MM.1S (cell line): ENCODE measurements at regions not wholly inside any gene's neighbourhood (a gene's known extent, or its start where the extent isn't known, plus 50 kb on each side); places are given as distances from the start of the nearest gene placed in this dataset.
A peak's percentile ranks its signal among the peaks of the same experiment; 100 is the strongest.
"Not testable (repeated sequence)": the region's sequence is repeated elsewhere in the genome, so short reads cannot be mapped to it uniquely, and the experiment has no call there.

Source experiments
- DNase-seq: peaks from one replicate; pipeline ENCODE4 v3.0.0-alpha.2; 2015
- H2AFZ ChIP-seq: fragments of 300-600 bp; sonication (generic); 2 replicates; pipeline ENCODE4 v1.6.0; 2016; ENCODE audit warnings: antibody characterized with exemption, low read length
- H3F3A ChIP-seq: fragments of 300-600 bp; sonication (generic); 2 replicates; pipeline ENCODE4 v1.6.1; 2016; ENCODE audit warnings: mild to moderate bottlenecking, antibody characterized with exemption, low read length, moderate library complexity, mixed read lengths; ENCODE audit not compliant: insufficient read depth
- H3K27ac ChIP-seq: fragments of 300-600 bp; sonication (generic); 2 replicates; pipeline ENCODE4 v1.5.1; 2016; ENCODE audit warnings: mild to moderate bottlenecking, low read length
- H3K27me3 ChIP-seq: fragments of 300-600 bp; sonication (generic); replicated peaks from 2 replicates; pipeline ENCODE4 v1.6.0; 2016; ENCODE audit warnings: low read length; ENCODE audit not compliant: insufficient read depth
- H3K36me3 ChIP-seq: fragments of 300-600 bp; sonication (generic); replicated peaks from 2 replicates; pipeline ENCODE4 v1.6.1; 2016; ENCODE audit warnings: mild to moderate bottlenecking, low read length, mixed read lengths; ENCODE audit not compliant: insufficient read depth
- H3K4me1 ChIP-seq: fragments of 300-600 bp; sonication (generic); 2 replicates; pipeline ENCODE4 v1.6.1; 2016; ENCODE audit warnings: low read length, mixed read lengths
- H3K4me2 ChIP-seq: fragments of 300-600 bp; sonication (generic); 2 replicates; pipeline ENCODE4 v1.6.0; 2016; ENCODE audit warnings: low read depth, low read length
- H3K4me3 ChIP-seq: fragments of 300-600 bp; sonication (generic); 2 replicates; pipeline ENCODE4 v1.5.1; 2016; ENCODE audit warnings: low read length, mixed read lengths
- H3K79me2 ChIP-seq: fragments of 300-600 bp; sonication (generic); 2 replicates; pipeline ENCODE4 v1.6.1; 2016; ENCODE audit warnings: mixed run types, low read length, mixed read lengths
- H3K9ac ChIP-seq: fragments of 300-600 bp; sonication (generic); 2 replicates; pipeline ENCODE4 v1.6.1; 2016; ENCODE audit warnings: low read length, mixed read lengths
- H3K9me2 ChIP-seq: fragments of 300-600 bp; sonication (generic); replicated peaks from 2 replicates; pipeline ENCODE4 v1.6.1; 2016; ENCODE audit warnings: mild to moderate bottlenecking, low read length, mixed read lengths; ENCODE audit not compliant: insufficient read depth
- H3K9me3 ChIP-seq: fragments of 300-600 bp; sonication (generic); replicated peaks from 2 replicates; pipeline ENCODE4 v1.6.1; 2016; ENCODE audit warnings: mild to moderate bottlenecking, low read length, mixed read lengths; ENCODE audit not compliant: insufficient read depth
- H4K20me1 ChIP-seq: fragments of 300-600 bp; sonication (generic); 2 replicates; pipeline ENCODE4 v1.6.1; 2016; ENCODE audit warnings: mild to moderate bottlenecking, low read length, moderate library complexity, mixed read lengths; ENCODE audit not compliant: insufficient read depth
- EZH2 ChIP-seq: fragments of 300-600 bp; sonication (generic); optimal IDR thresholded peaks from 2 replicates; pipeline ENCODE3; 2017; ENCODE audit warnings: low read depth, mild to moderate bottlenecking, antibody characterized with exemption, low read length, mixed read lengths
- EZH2phosphoT487 ChIP-seq: fragments of 300-600 bp; sonication (generic); IDR thresholded peaks from 2 replicates; pipeline ENCODE4 v1.6.1; 2018; ENCODE audit warnings: antibody characterized with exemption, low read length
- TF ChIP-seq, protein P1 (sequence below): fragments of 300-600 bp; sonication (generic); IDR thresholded peaks from 2 replicates; pipeline ENCODE4 v1.5.1; 2016; ENCODE audit warnings: antibody characterized with exemption, low read length, mixed read lengths

DNA sequence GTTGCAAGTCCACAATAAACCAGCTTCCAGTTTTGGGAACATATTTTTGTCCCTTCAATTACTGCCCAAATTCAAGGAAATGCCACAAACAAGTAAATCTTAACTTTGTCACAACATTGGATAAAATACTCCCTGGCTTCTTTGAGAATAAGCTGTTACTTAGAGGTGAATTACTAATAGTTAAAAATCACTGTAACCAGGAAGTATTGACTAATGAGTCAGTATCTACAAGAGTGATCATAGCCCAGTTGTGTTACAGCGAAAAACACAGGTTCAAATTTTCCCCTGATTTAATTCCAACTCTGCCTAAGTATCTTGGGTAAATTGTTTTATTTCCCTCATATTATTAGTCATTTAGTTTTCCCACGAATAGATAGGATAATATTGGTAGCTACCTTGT is 291.2 kb upstream of the PPARGC1A start:
- no peaks in the 10 kb centered on the region for H3K27me3 ChIP-seq
- TF ChIP-seq EZH2phosphoT487 (no peak), EZH2 (no peak)
- TF ChIP-seq, protein P1, sequence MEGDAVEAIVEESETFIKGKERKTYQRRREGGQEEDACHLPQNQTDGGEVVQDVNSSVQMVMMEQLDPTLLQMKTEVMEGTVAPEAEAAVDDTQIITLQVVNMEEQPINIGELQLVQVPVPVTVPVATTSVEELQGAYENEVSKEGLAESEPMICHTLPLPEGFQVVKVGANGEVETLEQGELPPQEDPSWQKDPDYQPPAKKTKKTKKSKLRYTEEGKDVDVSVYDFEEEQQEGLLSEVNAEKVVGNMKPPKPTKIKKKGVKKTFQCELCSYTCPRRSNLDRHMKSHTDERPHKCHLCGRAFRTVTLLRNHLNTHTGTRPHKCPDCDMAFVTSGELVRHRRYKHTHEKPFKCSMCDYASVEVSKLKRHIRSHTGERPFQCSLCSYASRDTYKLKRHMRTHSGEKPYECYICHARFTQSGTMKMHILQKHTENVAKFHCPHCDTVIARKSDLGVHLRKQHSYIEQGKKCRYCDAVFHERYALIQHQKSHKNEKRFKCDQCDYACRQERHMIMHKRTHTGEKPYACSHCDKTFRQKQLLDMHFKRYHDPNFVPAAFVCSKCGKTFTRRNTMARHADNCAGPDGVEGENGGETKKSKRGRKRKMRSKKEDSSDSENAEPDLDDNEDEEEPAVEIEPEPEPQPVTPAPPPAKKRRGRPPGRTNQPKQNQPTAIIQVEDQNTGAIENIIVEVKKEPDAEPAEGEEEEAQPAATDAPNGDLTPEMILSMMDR, result no peak
- H3K27ac ChIP-seq, result no peak overlapping the region
- H3K9ac ChIP-seq, result no peak overlapping the region
- H3K4me2 ChIP-seq, result no peak overlapping the region
- peaks cover 27% of the 10 kb centered on the region for H3K4me1 ChIP-seq
- H4K20me1 ChIP-seq, result no peaks in the 10 kb centered on the region
- no peaks in the 10 kb centered on the region for H3K9me3 ChIP-seq
- H3K36me3 ChIP-seq, result no peaks in the 10 kb centered on the region; the same call in 1 of the 2 replicates
- DNase-seq, result no peak
- no peak overlapping the region for H3K4me3 ChIP-seq
- no peaks in the 10 kb centered on the region for H3K9me2 ChIP-seq
- no peaks in the 10 kb centered on the region for H3K79me2 ChIP-seq
- no peak overlapping the region for H2AFZ ChIP-seq
- H3F3A ChIP-seq, result 0 out of 2 replicates have a peak, but pooled peaks cover 7% of the 10 kb centered on the region

DNA sequence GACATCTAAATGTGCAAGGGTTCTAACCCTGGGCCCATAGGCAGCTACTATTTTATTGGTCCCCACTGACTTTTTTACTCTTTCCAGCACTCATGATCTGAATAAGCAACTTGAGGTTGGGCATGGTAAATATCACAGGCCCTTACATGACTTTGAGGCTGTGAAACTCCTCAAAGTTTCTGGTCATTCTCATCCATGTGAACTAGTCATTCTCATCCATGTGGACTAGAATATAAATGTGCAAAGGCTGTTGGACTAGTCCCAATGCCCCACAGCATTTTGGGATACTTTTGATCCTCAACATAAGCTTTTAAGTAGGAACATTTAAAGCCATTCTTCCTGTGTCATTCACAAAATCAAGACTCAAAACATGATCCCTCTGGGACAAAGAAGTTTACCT is 290.7 kb upstream of the PPARGC1A start:
- Histone ChIP-seq H3K27me3 (no peaks in the 10 kb centered on the region), H3K9me3 (no peaks in the 10 kb centered on the region), H3K4me2 (no peak overlapping the region), H3K27ac (no peak overlapping the region), H3K9ac (no peak overlapping the region), H3F3A (0 out of 2 replicates have a peak, but pooled peaks cover 7% of the 10 kb centered on the region), H3K36me3 (no peaks in the 10 kb centered on the region; the same call in 1 of the 2 replicates), H3K4me1 (peaks cover 27% of the 10 kb centered on the region), H4K20me1 (no peaks in the 10 kb centered on the region), H2AFZ (no peak overlapping the region), H3K79me2 (no peaks in the 10 kb centered on the region), H3K4me3 (no peak overlapping the region), H3K9me2 (no peaks in the 10 kb centered on the region)
- no peak for DNase-seq
- TF ChIP-seq EZH2 (no peak), EZH2phosphoT487 (no peak)

DNA sequence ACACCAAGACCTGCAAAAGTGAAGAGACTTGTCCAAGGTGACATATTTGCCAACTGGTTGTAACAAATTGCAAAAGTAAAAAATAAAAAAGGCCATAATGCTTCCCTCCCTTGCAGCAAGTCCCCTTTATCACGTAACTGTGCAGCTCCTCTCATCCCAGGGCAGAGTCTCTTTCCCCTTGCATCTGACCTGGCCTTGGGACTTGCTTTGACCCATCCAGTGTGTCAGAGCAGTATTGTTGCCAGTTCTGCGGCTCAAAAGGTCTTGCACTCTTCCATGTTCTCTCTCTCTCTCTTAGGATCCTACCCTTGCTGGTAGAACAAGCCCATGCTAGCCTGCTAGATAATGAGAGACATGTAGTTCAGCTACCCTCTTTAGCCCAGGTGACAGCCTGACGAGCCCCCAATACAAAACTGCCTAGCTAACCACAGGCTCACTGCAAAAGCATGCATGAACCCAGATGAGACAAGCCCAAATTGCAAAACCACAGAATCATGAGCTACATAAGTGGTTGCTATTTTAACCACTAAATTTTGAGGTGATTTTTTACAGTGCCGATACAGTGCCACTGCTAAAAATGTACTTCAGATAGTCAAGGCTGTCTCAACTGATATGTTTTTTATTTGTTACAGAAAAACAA is 289.5 kb upstream of the PPARGC1A start:
- no peaks in the 10 kb centered on the region for H3K36me3 ChIP-seq
- TF ChIP-seq EZH2phosphoT487, result no peak
- TF ChIP-seq EZH2, result no peak
- TF ChIP-seq, protein P1, result no peak

DNA sequence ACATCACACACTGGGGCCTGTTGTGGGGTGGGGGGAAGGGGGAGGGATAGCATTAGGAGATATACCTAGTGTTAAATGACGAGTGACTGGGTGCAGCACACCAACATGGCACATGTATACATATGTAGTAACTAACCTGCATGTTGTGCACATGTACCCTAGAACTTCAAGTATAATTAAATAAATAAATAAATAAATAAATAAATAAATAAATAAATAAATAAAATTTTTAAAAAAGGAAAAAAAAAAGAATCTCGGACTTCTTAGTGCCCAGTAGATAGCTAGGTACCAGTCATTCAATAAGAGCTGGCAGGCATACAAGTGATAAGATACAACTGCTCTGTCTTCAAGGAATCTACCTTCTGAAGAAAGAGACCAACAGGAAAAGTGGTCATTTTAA is 287.6 kb upstream of the PPARGC1A start:
- not testable (repeated sequence) for H3K9ac ChIP-seq, DNase-seq, H3K4me3 ChIP-seq, H2AFZ ChIP-seq, H3K36me3 ChIP-seq, H3K9me2 ChIP-seq, H3K4me2 ChIP-seq, H3K27me3 ChIP-seq, H4K20me1 ChIP-seq, H3K79me2 ChIP-seq, H3K9me3 ChIP-seq, H3F3A ChIP-seq, H3K27ac ChIP-seq
- peaks cover 21% of the 10 kb centered on the region for H3K4me1 ChIP-seq

More for the DNA sequence above, 289.5 kb upstream of the PPARGC1A start:
- Histone ChIP-seq H3K27ac (peak overlapping the region; percentile 36; the same call in 1 of the 2 replicates), H4K20me1 (no peaks in the 10 kb centered on the region), H3K4me2 (peak overlapping the region; percentile 45), H3K4me1 (peaks cover 21% of the 10 kb centered on the region), H2AFZ (peak overlapping the region; percentile 58), H3K4me3 (no peak overlapping the region), H3K9me2 (no peaks in the 10 kb centered on the region), H3K27me3 (no peaks in the 10 kb centered on the region), H3K79me2 (no peaks in the 10 kb centered on the region), H3K9ac (no peak overlapping the region), H3F3A (0 out of 2 replicates have a peak, but pooled peaks cover 7% of the 10 kb centered on the region), H3K9me3 (no peaks in the 10 kb centered on the region)
- DNase-seq, result peak; percentile 80
